H1 (cell line): ENCODE measurements at regions not wholly inside any gene's neighbourhood (a gene's known extent, or its start where the extent isn't known, plus 50 kb on each side); places are given as distances from the start of the nearest gene placed in this dataset.

ENCODE experiments used
- CTCF ChIA-PET: fragments of 300-600 bp; sonication (Branson Sonifier 250); formaldehyde crosslinking; loops from one replicate; lab custom pipeline; 2021; ENCODE audit not compliant: partially characterized antibody; lab: Charles Lee
- POLR2A ChIA-PET: fragments of 300-600 bp; sonication (Branson Sonifier 250); formaldehyde crosslinking; loops from one replicate; lab custom pipeline; 2021; ENCODE audit warnings: inconsistent platforms; ENCODE audit not compliant: partially characterized antibody; lab: Charles Lee
- DNase-seq, 2 experiments: peaks; one replicate each; pipeline versions ENCODE4 v3.0.0 to v3.0.0-alpha.2; 2010 to 2022; ENCODE audit warnings: low spot score in 2 of 2, low read depth in 1 of 2, mixed read lengths in 1 of 2
- FAIRE-seq: peaks from 2 replicates; lab custom pipeline; 2011; peaks lifted over from hg19 to GRCh38; lab: Jason Lieb, UNC
- H2AFZ ChIP-seq: 2 replicates; pipeline ENCODE4 v1.8.1; 2012; ENCODE audit warnings: low read length, inconsistent platforms
- H2AK5ac ChIP-seq: 2 replicates; pipeline ENCODE4 v1.6.1; 2013; ENCODE audit warnings: low read depth, low read length
- H2BK120ac ChIP-seq: replicated peaks from 2 replicates; pipeline ENCODE3; 2013; ENCODE audit warnings: low read depth, low read length, inconsistent platforms
- H2BK12ac ChIP-seq: 2 replicates; pipeline ENCODE4 v1.6.1; 2013; ENCODE audit warnings: low read depth, low read length
- H2BK15ac ChIP-seq: 2 replicates; pipeline ENCODE4 v1.6.1; 2013; ENCODE audit warnings: low read length
- H2BK20ac ChIP-seq: 2 replicates; pipeline ENCODE4 v1.6.1; 2013; ENCODE audit warnings: low read length
- H2BK5ac ChIP-seq: 2 replicates; pipeline ENCODE4 v1.6.1; 2013; ENCODE audit warnings: low read depth, low read length
- H3K14ac ChIP-seq: 2 replicates; pipeline ENCODE4 v1.6.1; 2013; ENCODE audit warnings: inconsistent platforms; ENCODE audit not compliant: insufficient read length
- H3K18ac ChIP-seq: 2 replicates; pipeline ENCODE4 v1.6.1; 2013; ENCODE audit warnings: low read length; ENCODE audit errors: extremely low read depth
- H3K23ac ChIP-seq: 2 replicates; pipeline ENCODE4 v1.6.1; 2013; ENCODE audit warnings: inconsistent platforms; ENCODE audit not compliant: insufficient read length
- H3K23me2 ChIP-seq: 2 replicates; pipeline ENCODE4 v1.6.1; 2013; ENCODE audit warnings: low read depth, low read length
- H3K27ac ChIP-seq: 2 replicates; pipeline ENCODE4 v1.6.1; 2011; ENCODE audit warnings: low read depth, low read length, inconsistent platforms
- H3K27me3 ChIP-seq, 4 experiments: replicated peaks in 1 of 4; 1 replicate in 1 of 4; 2 replicates in 3 of 4; pipeline versions ENCODE4 v1.6.1 to v1.8.1; 2011 to 2013; ENCODE audit warnings: low read length in 3 of 4, mild to moderate bottlenecking in 3 of 4, inconsistent platforms in 2 of 4, mixed read lengths in 2 of 4, moderate library complexity in 1 of 4; ENCODE audit not compliant: control insufficient read depth in 3 of 4, insufficient read depth in 3 of 4; ENCODE audit errors: extremely low read depth in 1 of 4
- H3K36me3 ChIP-seq, 4 experiments: 2 replicates each; pipeline versions ENCODE4 v1.6.1 to v1.8.1; 2011 to 2013; ENCODE audit warnings: mild to moderate bottlenecking in 4 of 4, low read length in 3 of 4, moderate library complexity in 2 of 4, control low read depth in 1 of 4, inconsistent platforms in 1 of 4; ENCODE audit not compliant: insufficient read depth in 4 of 4, control insufficient read depth in 2 of 4
- H3K4ac ChIP-seq: replicated peaks from 2 replicates; pipeline ENCODE3; 2013; ENCODE audit warnings: low read length, low read depth, mixed read lengths, inconsistent platforms; ENCODE audit not compliant: insufficient read length
- H3K4me1 ChIP-seq, 4 experiments: replicated peaks in 1 of 4; 1 replicate in 1 of 4; 2 replicates in 3 of 4; pipeline versions ENCODE4 v1.6.1 to v1.8.1; 2011 to 2013; ENCODE audit warnings: low read length in 3 of 4, inconsistent platforms in 2 of 4, mixed read lengths in 1 of 4; ENCODE audit not compliant: insufficient read depth in 4 of 4, control insufficient read depth in 3 of 4
- H3K4me2 ChIP-seq, 2 experiments: 2 replicates each; pipeline versions ENCODE4 v1.6.1 to v1.8.1; 2011 to 2013; ENCODE audit warnings: low read depth in 2 of 2, low read length in 2 of 2, control low read depth in 1 of 2, inconsistent platforms in 1 of 2, mild to moderate bottlenecking in 1 of 2; ENCODE audit not compliant: insufficient read depth in 1 of 2
- H3K4me3 ChIP-seq, 4 experiments: fragments of 200-600, 300-600 bp in 1 of 4; sonication (generic), shearing (Covaris generic), sonication (Bioruptor Twin) in 1 of 4; 2 replicates each; pipeline versions ENCODE4 v1.5.1 to v1.8.1; 2011 to 2016; ENCODE audit warnings: low read length in 4 of 4, low read depth in 3 of 4, control low read depth in 2 of 4, inconsistent platforms in 2 of 4, mild to moderate bottlenecking in 2 of 4, mixed read lengths in 1 of 4, moderate library complexity in 1 of 4; ENCODE audit not compliant: insufficient read depth in 2 of 4; ENCODE audit errors: extremely low read depth in 1 of 4
- H3K56ac ChIP-seq: replicated peaks from 2 replicates; pipeline ENCODE3; 2013; ENCODE audit warnings: low read depth, mild to moderate bottlenecking, mixed read lengths, low read length, inconsistent platforms; ENCODE audit not compliant: insufficient read length
- H3K79me1 ChIP-seq: 2 replicates; pipeline ENCODE4 v1.6.1; 2013; ENCODE audit warnings: low read depth, low read length, control low read depth
- H3K79me2 ChIP-seq, 2 experiments: 2 replicates each; pipeline versions ENCODE4 v1.6.1 to v1.8.1; 2012 to 2013; ENCODE audit warnings: low read length in 2 of 2, mild to moderate bottlenecking in 2 of 2, inconsistent platforms in 1 of 2; ENCODE audit not compliant: insufficient read depth in 2 of 2, control insufficient read depth in 1 of 2
- H3K9ac ChIP-seq, 4 experiments: replicated peaks in 1 of 4; 1 replicate in 1 of 4; 2 replicates in 3 of 4; pipeline versions ENCODE4 v1.6.1 to v1.8.1; 2011 to 2013; ENCODE audit warnings: low read depth in 3 of 4, low read length in 3 of 4, control low read depth in 2 of 4, mild to moderate bottlenecking in 2 of 4, moderate library complexity in 2 of 4, inconsistent platforms in 1 of 4; ENCODE audit errors: extremely low read depth in 1 of 4
- H3K9me3 ChIP-seq, 2 experiments: 2 replicates each; pipeline versions ENCODE4 v1.6.1 to v1.8.1; 2012 to 2013; ENCODE audit warnings: mild to moderate bottlenecking in 2 of 2, moderate library complexity in 2 of 2, control low read depth in 1 of 2, inconsistent platforms in 1 of 2, low read depth in 1 of 2, low read length in 1 of 2, mixed read lengths in 1 of 2; ENCODE audit not compliant: insufficient read depth in 2 of 2
- H4K20me1 ChIP-seq, 2 experiments: replicated peaks in 1 of 2; 2 replicates each; pipeline versions ENCODE3 to v1.8.1; 2011 to 2013; ENCODE audit warnings: inconsistent platforms in 2 of 2, low read length in 2 of 2, mild to moderate bottlenecking in 1 of 2; ENCODE audit not compliant: insufficient read depth in 2 of 2, control insufficient read depth in 1 of 2
- H4K5ac ChIP-seq: 2 replicates; pipeline ENCODE4 v1.6.1; 2013; ENCODE audit warnings: low read length, low read depth, mixed read lengths, inconsistent platforms; ENCODE audit not compliant: insufficient read length
- H4K8ac ChIP-seq: 2 replicates; pipeline ENCODE4 v1.8.0; 2013; ENCODE audit warnings: mild to moderate bottlenecking, moderate library complexity, low read length, inconsistent platforms; ENCODE audit not compliant: insufficient read depth; ENCODE audit errors: extremely low read depth
- H4K91ac ChIP-seq: replicated peaks from 2 replicates; pipeline ENCODE3; 2013; ENCODE audit warnings: low read length, mixed read lengths, inconsistent platforms; ENCODE audit not compliant: insufficient read length
- CTCF ChIP-seq, 3 experiments: IDR thresholded peaks; 1 replicate in 2 of 3; 2 replicates in 1 of 3; pipeline versions ENCODE4 v1.5.1 to v1.6.1; 2011; ENCODE audit warnings: low read length in 3 of 3, mild to moderate bottlenecking in 3 of 3, inconsistent platforms in 2 of 3, low read depth in 1 of 3, moderate library complexity in 1 of 3; ENCODE audit not compliant: insufficient read depth in 1 of 3; ENCODE audit errors: control extremely low read depth in 1 of 3
- E2F6 ChIP-seq: IDR thresholded peaks from 2 replicates; pipeline ENCODE4 v1.6.1; 2012; ENCODE audit warnings: inconsistent platforms
- EZH2 ChIP-seq: fragments of 200-600 bp; sonication (generic); IDR thresholded peaks from 2 replicates; pipeline ENCODE4 v1.7.1; 2012; ENCODE audit warnings: low read depth, mild to moderate bottlenecking, moderate library complexity, low read length, inconsistent platforms; ENCODE audit not compliant: severe bottlenecking
- JUND ChIP-seq: IDR thresholded peaks from 2 replicates; pipeline ENCODE4 v1.6.1; 2011; ENCODE audit warnings: mild to moderate bottlenecking, improper control_type of control experiment, low read length
- SIN3A ChIP-seq, 2 experiments: IDR thresholded peaks in 1 of 2; conservative IDR thresholded peaks in 1 of 2; 2 replicates each; pipeline ENCODE4 v1.6.1; 2011 to 2012; ENCODE audit warnings: low read length in 2 of 2, improper control_type of control experiment in 1 of 2, low read depth in 1 of 2, mild to moderate bottlenecking in 1 of 2
- TEAD4 ChIP-seq: IDR thresholded peaks from 2 replicates; pipeline ENCODE4 v1.6.1; 2012; ENCODE audit warnings: low read depth, low read length, inconsistent platforms, mixed read lengths
- WGBS, 2 experiments: shearing (Covaris generic) in 1 of 2; methylation state at CpG; one replicate each; pipeline versions ENCODE4 v1.1.6 to v1.1.7; 2013 to 2015; ENCODE audit warnings: low lambda C conversion rate in 2 of 2, mixed read lengths in 2 of 2, inconsistent platforms in 1 of 2, low coverage in 1 of 2, missing lambda C conversion rate in 1 of 2; ENCODE audit not compliant: insufficient replicate concordance in 2 of 2, insufficient coverage in 1 of 2, insufficient read length in 1 of 2; ENCODE audit errors: extremely low coverage in 1 of 2, missing lambda C conversion rate in 1 of 2; 5-methylcytosine and 5-hydroxymethylcytosine counted together

- FAIRE-seq: no peak
- TF ChIP-seq JUND (no peak), SIN3A (conservative IDR thresholded peaks at IDR 0.05 in 1 of 2, IDR thresholded peaks at IDR 0.05 in 1 of 2; ENCODE audit: low read depth in 1 of 2, low read length in 2 of 2) (no peak), TEAD4 (no peak), E2F6 (no peak), CTCF (IDR thresholded peaks at IDR 0.05; ENCODE audit: control extremely low read depth in 1 of 3, insufficient read depth in 1 of 3, low read depth in 1 of 3, low read length in 3 of 3) (no peak), EZH2 (no peak)
- Histone ChIP-seq H4K91ac (no peak overlapping the region), H4K5ac (no peak overlapping the region), H2BK12ac (no peak overlapping the region), H3K23me2 (no peaks in the 10 kb centered on the region), H3K9ac (no peak overlapping the region), H4K20me1 (no peaks in the 10 kb centered on the region), H2BK5ac (no peak overlapping the region), H2BK15ac (no peak overlapping the region), H3K4me2 (no peak overlapping the region), H3K9me3 (no peaks in the 10 kb centered on the region), H2AK5ac (no peak overlapping the region), H2BK20ac (no peak overlapping the region), H3K27me3 (no peaks in the 10 kb centered on the region), H4K8ac (no peak overlapping the region), H3K27ac (no peak overlapping the region), H3K79me2 (no peaks in the 10 kb centered on the region), H3K14ac (no peak overlapping the region), H3K18ac (no peak overlapping the region), H2BK120ac (no peak overlapping the region), H2AFZ (no peak overlapping the region), H3K56ac (no peak overlapping the region), H3K4me3 (no peak overlapping the region), H3K4me1 (peaks cover 0 to 3% (median 0%) of the 10 kb centered on the region in 4 experiments; a peak in 1 of 7 replicates), H3K79me1 (no peaks in the 10 kb centered on the region), H3K36me3 (no peaks in the 10 kb centered on the region; a peak in 1 of 8 replicates), H3K23ac (no peak overlapping the region), H3K4ac (no peak overlapping the region)
- ChIA-PET CTCF (interaction anchor here (0.6 to 1.1 kb wide), 3 partner anchors 15 to 1008 kb away, joined by 3 read pairs; no protein-coding TSS in a partner anchor), POLR2A (no interaction called here)
- DNase-seq: no peak
- 91% methylated on average over 2 of the region's 2 CpGs; no CpG with 5 or more reads in 1 of the 2 experiments for WGBS, 2 experiments
These were observed 343.2 kb downstream of the DEPDC1B start for GRCh38 chr5:60356745-60357144.
